GM23248 (cell line): ENCODE measurements at regions not wholly inside any gene's neighbourhood (a gene's known extent, or its start where the extent isn't known, plus 50 kb on each side); places are given as distances from the start of the nearest gene placed in this dataset.

Experiments
- DNase-seq: peaks from one replicate; pipeline ENCODE4 v3.0.0-alpha.2; 2015
- H2AFZ ChIP-seq: fragments of 200-600 bp; sonication (generic); 2 replicates; pipeline ENCODE4 v1.6.1; 2016; ENCODE audit warnings: antibody characterized with exemption
- H3F3A ChIP-seq: fragments of 200-600 bp; sonication (generic); 2 replicates; pipeline ENCODE4 v1.6.1; 2016; ENCODE audit warnings: mild to moderate bottlenecking, antibody characterized with exemption, mixed run types; ENCODE audit not compliant: insufficient read depth
- H3K27ac ChIP-seq: fragments of 200-600 bp; sonication (generic); 2 replicates; pipeline ENCODE4 v1.5.1; 2016; ENCODE audit warnings: mild to moderate bottlenecking
- H3K27me3 ChIP-seq: fragments of 200-600 bp; sonication (generic); replicated peaks from 2 replicates; pipeline ENCODE4 v1.6.1; 2016; ENCODE audit warnings: mild to moderate bottlenecking; ENCODE audit not compliant: insufficient read depth
- H3K36me3 ChIP-seq: fragments of 200-600 bp; sonication (generic); 2 replicates; pipeline ENCODE4 v1.6.1; 2016; ENCODE audit warnings: low read depth, mild to moderate bottlenecking
- H3K4me1 ChIP-seq: fragments of 200-600 bp; sonication (generic); 2 replicates; pipeline ENCODE4 v1.6.1; 2016; ENCODE audit warnings: mild to moderate bottlenecking; ENCODE audit not compliant: insufficient read depth
- H3K4me2 ChIP-seq: fragments of 200-600 bp; sonication (generic); one replicate; pipeline ENCODE4 v1.6.1; 2016; ENCODE audit warnings: mild to moderate bottlenecking; ENCODE audit not compliant: unreplicated experiment
- H3K4me3 ChIP-seq: fragments of 200-600 bp; sonication (generic); 2 replicates; pipeline ENCODE4 v1.5.1; 2016; ENCODE audit warnings: mild to moderate bottlenecking
- H3K79me2 ChIP-seq: fragments of 200-600 bp; sonication (generic); 2 replicates; pipeline ENCODE4 v1.6.1; 2016; ENCODE audit warnings: mild to moderate bottlenecking; ENCODE audit not compliant: insufficient read depth
- H3K9ac ChIP-seq: fragments of 200-600 bp; sonication (generic); 2 replicates; pipeline ENCODE4 v1.6.1; 2016; ENCODE audit warnings: mild to moderate bottlenecking
- H3K9me2 ChIP-seq: fragments of 200-600 bp; sonication (generic); 2 replicates; pipeline ENCODE4 v1.6.1; 2016; ENCODE audit warnings: mixed run types, mild to moderate bottlenecking, moderate library complexity; ENCODE audit not compliant: insufficient read depth
- H3K9me3 ChIP-seq: fragments of 200-600 bp; sonication (generic); one replicate; pipeline ENCODE4 v1.6.1; 2017; ENCODE audit warnings: low read depth
- H4K20me1 ChIP-seq: fragments of 200-600 bp; sonication (generic); 2 replicates; pipeline ENCODE4 v1.6.0; 2016; ENCODE audit not compliant: insufficient read depth
- EZH2 ChIP-seq: fragments of 200-600 bp; sonication (generic); IDR thresholded peaks from 2 replicates; pipeline ENCODE4 v1.6.1; 2018; ENCODE audit warnings: antibody characterized with exemption, mild to moderate bottlenecking; ENCODE audit not compliant: insufficient read depth, poor library complexity, severe bottlenecking
- EZH2phosphoT487 ChIP-seq: fragments of 200-600 bp; sonication (generic); IDR thresholded peaks from 2 replicates; pipeline ENCODE4 v1.6.1; 2018; ENCODE audit warnings: antibody characterized with exemption, moderate library complexity, mild to moderate bottlenecking, low read depth; ENCODE audit not compliant: insufficient read depth
- WGBS, 2 experiments: methylation state at CpG; one replicate each; pipeline ENCODE4 v1.1.6; 2015 to 2017; ENCODE audit warnings: low lambda C conversion rate in 2 of 2, low coverage in 1 of 2; ENCODE audit errors: missing lambda C conversion rate in 2 of 2; 5-methylcytosine and 5-hydroxymethylcytosine counted together
- in situ Hi-C: fragments of 300-500 bp; cut with MboI; formaldehyde crosslinking; loops from 2 replicates; pipeline ENCODE4 v1.15.0; 2020

DNA sequence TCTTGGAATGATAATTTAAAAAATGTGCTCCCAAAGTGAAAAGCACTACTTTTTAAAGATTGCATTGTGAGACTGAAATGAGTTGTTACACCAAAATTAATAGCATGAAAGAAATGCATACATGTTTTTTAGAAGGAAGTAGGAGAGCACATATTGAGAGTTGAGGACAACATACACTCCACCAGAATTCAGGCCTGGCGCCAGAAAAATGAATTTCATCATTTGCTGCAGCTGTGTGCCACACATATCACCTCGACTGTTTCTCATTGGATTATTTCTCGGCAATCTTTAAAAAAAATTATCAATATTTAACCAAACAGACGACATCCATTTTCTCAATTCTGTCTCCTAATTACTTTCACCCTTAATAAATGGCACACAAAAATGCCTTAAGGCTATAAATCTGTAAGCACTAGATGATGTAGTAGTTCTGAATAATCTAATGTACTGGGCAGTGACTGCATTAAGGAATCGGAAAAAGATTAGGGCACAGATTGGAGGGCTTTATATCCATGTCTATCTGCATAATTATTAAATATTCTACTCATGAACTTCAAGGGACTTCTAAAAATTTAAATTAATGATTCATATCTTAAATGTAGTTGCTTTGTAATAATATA lies 590.4 kb downstream of the NXPH1 start:
- Histone ChIP-seq H3K4me2 (no peak overlapping the region), H3K27ac (no peak overlapping the region), H3K9me3 (no peaks in the 10 kb centered on the region), H3K9ac (no peak overlapping the region), H4K20me1 (no peaks in the 10 kb centered on the region), H3K27me3 (no peaks in the 10 kb centered on the region), H3K79me2 (no peaks in the 10 kb centered on the region), H3K4me3 (no peak overlapping the region), H3K9me2 (no peaks in the 10 kb centered on the region), H3K36me3 (no peaks in the 10 kb centered on the region), H3F3A (no peaks in the 10 kb centered on the region), H3K4me1 (no peaks in the 10 kb centered on the region), H2AFZ (no peak overlapping the region)
- in situ Hi-C loops: no loop called here
- TF ChIP-seq EZH2: no peak
- TF ChIP-seq EZH2phosphoT487: no peak
- WGBS, 2 experiments: 1 to 3% methylated on average over 5 of the region's 5 CpGs
- DNase-seq: no peak

DNA sequence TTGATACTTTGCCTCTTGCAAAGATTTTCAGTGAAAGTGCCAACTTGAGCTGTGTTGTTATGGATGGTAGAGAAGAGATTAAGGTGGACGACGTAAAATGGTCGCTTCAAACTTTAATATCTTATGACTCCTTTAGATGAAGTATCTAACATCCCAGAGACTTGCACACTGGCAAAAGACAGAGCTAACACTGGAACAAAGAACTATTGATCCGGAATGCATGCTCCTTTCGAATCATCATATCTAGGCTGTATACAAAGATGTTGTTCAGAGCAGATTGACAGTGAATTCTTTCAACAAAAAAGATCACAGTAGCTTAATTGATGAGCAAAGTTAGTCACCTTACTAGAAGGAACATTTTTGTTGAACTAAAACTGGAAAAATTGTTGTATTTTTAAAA lies 592.7 kb downstream of the NXPH1 start:
- Histone ChIP-seq H3K9me3 (no peaks in the 10 kb centered on the region), H3K79me2 (no peaks in the 10 kb centered on the region), H3K27ac (no peak overlapping the region), H3F3A (no peaks in the 10 kb centered on the region), H3K4me2 (no peak overlapping the region), H3K9me2 (no peaks in the 10 kb centered on the region), H3K9ac (no peak overlapping the region), H3K36me3 (no peaks in the 10 kb centered on the region), H3K27me3 (no peaks in the 10 kb centered on the region), H3K4me1 (no peaks in the 10 kb centered on the region), H2AFZ (no peak overlapping the region), H3K4me3 (no peak overlapping the region), H4K20me1 (no peaks in the 10 kb centered on the region)
- WGBS, 2 experiments: 46 to 47% methylated on average over 5 of the region's 5 CpGs
- TF ChIP-seq EZH2phosphoT487 (no peak), EZH2 (no peak)
- DNase-seq: no peak
- in situ Hi-C loops: no loop called here

DNA sequence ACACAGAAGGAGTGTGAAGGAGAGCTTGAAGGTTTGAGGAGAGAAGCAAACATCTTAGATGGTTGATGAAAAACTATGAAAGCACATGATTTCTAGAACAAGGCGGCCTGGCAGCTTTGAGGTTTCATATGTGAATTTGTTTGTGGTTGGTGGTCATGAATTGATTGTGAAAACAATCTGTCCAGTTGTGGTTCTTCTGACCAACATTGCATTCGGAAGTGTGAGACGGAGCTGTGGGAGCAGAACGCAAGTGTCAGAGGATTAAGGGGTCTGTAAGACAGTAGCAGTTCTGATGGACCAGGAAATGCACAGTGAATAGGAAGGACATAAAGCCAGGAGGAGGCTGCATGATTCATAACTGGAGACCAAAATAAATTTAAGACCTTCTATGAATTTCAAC lies 594.6 kb downstream of the NXPH1 start:
- H3K9me3 ChIP-seq: no peaks in the 10 kb centered on the region
- H3K79me2 ChIP-seq: no peaks in the 10 kb centered on the region
- no peak overlapping the region for H3K4me2 ChIP-seq
- TF ChIP-seq EZH2phosphoT487 (no peak), EZH2 (no peak)
- no peaks in the 10 kb centered on the region for H3F3A ChIP-seq
- H4K20me1 ChIP-seq: no peaks in the 10 kb centered on the region
- H3K36me3 ChIP-seq: no peaks in the 10 kb centered on the region
- H3K9me2 ChIP-seq: no peaks in the 10 kb centered on the region
- H3K27ac ChIP-seq: no peak overlapping the region
- no peak overlapping the region for H3K4me3 ChIP-seq
- no peaks in the 10 kb centered on the region for H3K27me3 ChIP-seq
- 38 to 43% methylated on average over 4 of the region's 4 CpGs for WGBS, 2 experiments
- in situ Hi-C loops: no loop called here
- no peak overlapping the region for H2AFZ ChIP-seq
- no peak overlapping the region for H3K9ac ChIP-seq
- no peaks in the 10 kb centered on the region for H3K4me1 ChIP-seq
- DNase-seq: no peak

DNA sequence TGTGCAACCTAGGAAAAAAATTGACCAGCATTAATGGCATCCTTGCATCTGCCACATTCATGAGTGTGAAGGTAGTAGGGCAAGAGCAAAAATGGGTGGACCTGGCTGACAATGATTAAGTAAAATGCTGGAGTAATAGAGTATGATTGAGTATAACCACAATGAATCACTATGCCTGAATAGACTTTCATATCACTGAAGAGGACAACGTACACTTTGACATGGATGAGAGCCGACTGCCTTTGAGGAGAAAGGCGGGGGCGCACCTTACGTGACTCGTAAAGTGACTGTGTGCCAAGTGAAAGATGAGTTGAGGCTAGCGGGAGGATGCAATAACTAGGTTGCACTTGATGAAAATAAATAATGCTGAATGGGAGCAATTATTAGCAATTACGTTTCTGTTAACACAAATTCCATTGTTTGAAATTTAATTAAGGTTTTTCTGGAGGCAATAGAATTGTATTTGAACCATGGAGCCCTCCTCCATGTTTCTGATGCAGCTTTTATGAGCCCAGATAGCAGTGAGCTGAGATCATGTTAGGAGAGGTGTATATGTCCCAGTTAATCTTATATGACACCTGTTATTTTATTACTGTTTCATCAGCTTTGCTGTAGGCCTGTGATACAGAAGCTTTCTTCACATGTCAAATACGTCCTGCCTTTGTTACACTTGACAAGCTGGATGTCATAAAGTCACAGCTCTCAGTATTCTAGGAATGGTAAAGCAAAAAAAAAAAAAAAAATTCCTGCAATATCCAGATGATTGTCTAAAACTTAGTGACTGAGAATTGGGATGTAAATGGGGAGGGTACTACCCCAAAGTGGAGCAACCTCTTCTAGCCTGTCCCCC lies 596.5 kb downstream of the NXPH1 start:
- 36 to 41% methylated on average over 9 of the region's 9 CpGs for WGBS, 2 experiments
- no peaks in the 10 kb centered on the region for H3K9me2 ChIP-seq
- in situ Hi-C loops: no loop called here

More for the DNA sequence above, 596.5 kb downstream of the NXPH1 start:
- no peak for TF ChIP-seq EZH2
- no peak for TF ChIP-seq EZH2phosphoT487
- Histone ChIP-seq H3K9me3 (no peaks in the 10 kb centered on the region), H3K4me1 (no peaks in the 10 kb centered on the region), H3K79me2 (no peaks in the 10 kb centered on the region), H3K4me2 (no peak overlapping the region), H3K27ac (no peak overlapping the region), H3F3A (no peaks in the 10 kb centered on the region), H3K4me3 (no peak overlapping the region), H3K36me3 (no peaks in the 10 kb centered on the region), H4K20me1 (no peaks in the 10 kb centered on the region), H2AFZ (no peak overlapping the region), H3K27me3 (no peaks in the 10 kb centered on the region), H3K9ac (no peak overlapping the region)
- no peak for DNase-seq
